ENCODE measurements at regions not wholly inside any gene's neighbourhood (a gene's known extent, or its start where the extent isn't known, plus 50 kb on each side); places are given as distances from the start of the nearest gene placed in this dataset.

- DNase-seq (ENCODE audit: low spot score) (no peak), ATAC-seq (ENCODE audit: insufficient number of reproducible peaks, low FRiP score, low read depth) (no peak)
- no peak overlapping the region for H3K4me3 ChIP-seq
- no peaks in the 10 kb centered on the region for H3K4me1 ChIP-seq (ENCODE audit: control insufficient read depth in 1 of 2, low read depth in 2 of 2)
- H3K27me3 ChIP-seq (replicated peaks; ENCODE audit: insufficient read depth) = no peaks in the 10 kb centered on the region
- no peak for TF ChIP-seq CTCF (IDR thresholded peaks at IDR 0.05)
- H3K27ac ChIP-seq = no peak overlapping the region
- H3K36me3 ChIP-seq = no peaks in the 10 kb centered on the region
- H3K9me3 ChIP-seq = no peaks in the 10 kb centered on the region
Measured at GRCh38 chr15:52856286-52856685, 66.2 kb upstream of the ONECUT1 start.

GRCh38 chr15:52855157-52855556, 65.0 kb upstream of the ONECUT1 start:
- Histone ChIP-seq H3K4me3 (no peak overlapping the region), H3K27me3 (replicated peaks; ENCODE audit: insufficient read depth) (no peaks in the 10 kb centered on the region), H3K27ac (no peak overlapping the region), H3K36me3 (no peaks in the 10 kb centered on the region), H3K9me3 (no peaks in the 10 kb centered on the region), H3K4me1 (ENCODE audit: control insufficient read depth in 1 of 2, low read depth in 2 of 2) (no peaks in the 10 kb centered on the region)
- TF ChIP-seq CTCF (IDR thresholded peaks at IDR 0.05) = no peak
- no peak for ATAC-seq (ENCODE audit: insufficient number of reproducible peaks, low FRiP score, low read depth)
- DNase-seq (ENCODE audit: low spot score) = no peak

- DNase-seq (ENCODE audit: low spot score) = no peak
- no peak overlapping the region for H3K27ac ChIP-seq
- no peaks in the 10 kb centered on the region for H3K4me1 ChIP-seq (ENCODE audit: control insufficient read depth in 1 of 2, low read depth in 2 of 2)
- no peak for ATAC-seq (ENCODE audit: insufficient number of reproducible peaks, low FRiP score, low read depth)
- no peaks in the 10 kb centered on the region for H3K27me3 ChIP-seq (replicated peaks; ENCODE audit: insufficient read depth)
- no peaks in the 10 kb centered on the region for H3K9me3 ChIP-seq
- no peaks in the 10 kb centered on the region for H3K36me3 ChIP-seq
- TF ChIP-seq CTCF (IDR thresholded peaks at IDR 0.05) = no peak
- no peak overlapping the region for H3K4me3 ChIP-seq
Measured at GRCh38 chr15:52844823-52845222, 54.7 kb upstream of the ONECUT1 start.

Measured in thoracic aorta (tissue), 2 donors.